Effector CD8-positive, alpha-beta T cell (primary cell): ENCODE measurements at regions not wholly inside any gene's neighbourhood (a gene's known extent, or its start where the extent isn't known, plus 50 kb on each side); places are given as distances from the start of the nearest gene placed in this dataset.
"Not testable (repeated sequence)": the region's sequence is repeated elsewhere in the genome, so short reads cannot be mapped to it uniquely, and the experiment has no call there.

Experiments
- DNase-seq: peaks from one replicate; lab custom pipeline; 2025; lab: John Stamatoyannopoulos, UW

DNA sequence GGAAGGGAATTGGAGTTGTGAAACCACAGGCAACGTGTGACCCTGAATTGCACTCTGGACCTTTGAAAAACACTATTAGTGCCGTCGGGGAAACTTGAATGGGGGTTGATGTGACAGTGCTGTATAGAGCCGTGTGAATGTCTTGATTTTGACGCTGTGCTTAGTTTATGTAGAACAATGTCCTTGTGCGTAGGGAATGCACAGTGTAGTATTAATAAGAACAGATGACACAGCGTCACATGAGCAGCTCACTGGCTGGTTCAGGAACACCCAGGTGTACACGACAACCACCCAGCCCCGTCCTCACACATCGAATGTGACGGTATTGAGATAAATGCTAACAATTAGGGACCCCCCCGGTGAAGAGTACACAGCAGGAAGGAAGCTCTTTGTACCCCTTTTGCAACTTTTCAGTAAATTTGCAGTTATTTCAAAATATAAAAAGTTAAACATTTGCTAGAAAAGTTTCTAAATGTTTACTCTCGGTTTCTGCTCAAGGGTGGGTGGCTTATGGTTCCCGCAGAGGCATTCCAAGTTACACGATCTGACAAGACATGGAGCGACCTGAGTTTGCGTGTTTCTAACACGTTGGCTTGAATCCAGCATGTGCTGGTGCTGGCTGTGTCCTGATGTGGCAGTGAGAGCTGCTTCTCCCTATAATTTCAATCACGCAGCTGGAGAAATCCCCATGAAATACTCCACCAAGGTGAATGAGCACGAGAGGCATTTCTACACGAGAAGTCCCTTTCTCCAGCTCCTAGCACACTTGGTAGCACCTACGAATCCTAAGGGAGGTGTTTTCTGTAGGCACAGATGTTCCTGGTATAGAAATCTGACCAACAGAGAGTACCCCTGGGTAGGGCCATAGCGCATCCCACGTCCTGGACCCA, 208.0 kb upstream of the EXOC2 start:
- DNase-seq = no peak

DNA sequence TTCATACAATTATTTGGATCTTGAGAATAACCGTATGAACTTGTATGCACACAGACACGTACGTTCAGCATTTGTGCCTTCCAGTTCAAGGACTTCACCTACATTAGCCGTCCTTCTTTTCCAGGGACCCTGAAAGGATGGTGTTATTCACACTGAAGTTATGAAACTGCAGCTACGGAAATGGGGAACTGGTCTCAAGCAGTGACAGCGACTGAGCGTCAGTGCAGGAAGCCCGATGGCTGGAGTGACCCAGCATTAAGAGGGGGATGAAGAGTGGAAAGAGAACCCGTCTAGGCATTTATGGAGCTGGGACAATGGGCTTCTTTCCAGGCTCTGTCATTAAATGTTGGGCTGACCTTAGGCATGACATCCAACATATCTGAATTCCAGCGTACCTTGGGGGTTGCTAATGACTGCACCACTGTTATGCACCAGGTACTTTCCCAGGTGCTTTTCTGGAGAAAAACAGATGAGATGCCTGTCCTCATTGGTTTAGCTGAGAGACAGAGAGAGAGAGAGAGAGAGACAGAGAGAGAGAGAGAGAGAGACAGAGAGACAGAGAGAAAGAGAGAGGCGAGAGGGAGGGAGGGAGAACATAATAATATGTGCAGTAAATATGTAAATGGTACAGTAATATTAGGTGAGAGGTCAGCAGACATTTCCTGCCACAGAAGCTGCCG, 204.7 kb upstream of the EXOC2 start:
- DNase-seq = no peak

DNA sequence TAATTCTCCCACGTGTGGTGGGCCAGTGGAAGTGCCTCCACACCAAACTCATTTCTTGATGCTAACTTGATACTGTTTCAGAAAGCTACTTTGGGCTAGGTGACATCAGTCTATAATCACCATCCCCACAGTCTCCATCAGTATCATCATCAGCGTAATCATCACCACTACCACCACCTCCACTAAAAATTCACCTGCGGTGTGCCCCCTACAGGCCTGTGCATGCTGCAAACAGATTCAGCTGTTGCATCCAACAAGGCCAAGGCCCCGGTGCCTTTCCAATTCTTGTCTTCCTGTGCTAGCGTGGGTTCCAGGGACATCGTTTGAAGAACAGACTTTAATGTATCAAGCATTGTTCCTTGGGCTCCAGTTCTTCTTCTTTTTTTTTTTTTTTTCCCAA, 201.3 kb upstream of the EXOC2 start:
- no peak for DNase-seq

DNA sequence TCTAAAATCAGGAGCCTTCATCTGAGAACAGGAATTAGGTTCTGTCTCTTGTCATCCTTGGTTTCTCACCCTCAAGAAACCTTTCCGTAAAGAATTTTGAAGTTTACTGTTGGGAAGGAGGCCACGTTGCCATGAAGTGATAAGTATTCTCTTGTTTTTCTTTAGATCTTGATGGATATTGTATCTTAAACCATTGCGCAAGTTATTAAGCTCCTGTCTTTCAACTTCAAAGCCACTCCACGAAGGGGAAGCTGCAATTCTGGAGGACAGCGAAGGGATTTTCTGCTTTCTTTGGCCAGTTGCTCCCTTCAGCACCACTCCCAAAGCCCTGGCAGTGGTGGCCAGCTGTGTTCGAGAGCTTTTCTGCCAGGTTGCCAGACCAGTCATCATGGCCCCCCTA, 198.1 kb upstream of the EXOC2 start:
- DNase-seq = no peak

DNA sequence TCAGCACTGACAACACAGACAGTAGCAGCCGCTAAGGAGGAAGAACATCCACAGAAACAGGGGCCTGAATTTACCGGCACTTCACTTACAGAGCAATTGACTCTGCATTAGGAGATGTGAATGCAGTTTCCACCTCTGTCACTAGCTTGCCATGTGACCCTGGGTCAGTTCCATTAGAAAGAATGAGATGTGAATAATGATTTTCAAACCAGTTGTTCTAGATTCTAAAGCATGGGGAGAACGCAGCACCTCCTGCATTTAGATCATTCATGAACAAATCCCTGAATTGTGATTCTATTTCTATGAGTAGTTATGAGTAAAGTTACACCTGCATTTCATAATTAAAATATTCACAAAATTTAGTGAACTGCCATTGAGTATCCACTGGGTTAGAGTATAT, 197.3 kb upstream of the EXOC2 start:
- DNase-seq = no peak

DNA sequence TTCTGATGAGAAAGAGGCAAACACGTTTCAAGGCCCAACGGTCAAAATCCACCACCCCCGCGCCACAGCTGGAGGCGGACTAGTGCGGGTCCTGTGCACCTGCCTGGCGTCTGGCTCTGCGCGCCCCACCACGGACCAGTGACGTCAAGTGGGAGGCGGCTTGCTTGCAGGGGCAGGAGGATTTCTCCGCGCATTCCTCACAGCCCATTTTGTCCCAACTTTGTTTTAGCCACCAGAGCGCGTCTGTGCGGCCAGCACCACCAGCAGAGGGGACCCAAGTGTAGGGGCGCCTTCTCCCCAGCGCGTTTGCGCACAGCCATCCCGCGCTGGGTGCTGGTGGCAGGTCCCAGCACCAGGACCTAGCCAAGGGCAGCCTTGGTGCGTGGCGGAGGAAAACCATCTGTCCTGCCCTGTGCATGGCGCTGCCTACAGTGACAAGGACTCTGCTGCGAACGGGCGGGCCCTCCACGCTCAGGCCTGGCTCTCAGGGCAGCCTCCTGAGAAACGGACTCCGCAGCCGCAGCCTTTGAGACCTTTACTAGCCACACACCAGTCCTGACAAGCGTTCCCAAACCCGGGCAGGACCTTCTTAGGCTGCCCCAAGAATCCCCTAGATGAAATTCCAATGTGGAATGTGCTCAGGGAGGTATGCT, 194.8 kb upstream of the EXOC2 start:
- DNase-seq = no peak

DNA sequence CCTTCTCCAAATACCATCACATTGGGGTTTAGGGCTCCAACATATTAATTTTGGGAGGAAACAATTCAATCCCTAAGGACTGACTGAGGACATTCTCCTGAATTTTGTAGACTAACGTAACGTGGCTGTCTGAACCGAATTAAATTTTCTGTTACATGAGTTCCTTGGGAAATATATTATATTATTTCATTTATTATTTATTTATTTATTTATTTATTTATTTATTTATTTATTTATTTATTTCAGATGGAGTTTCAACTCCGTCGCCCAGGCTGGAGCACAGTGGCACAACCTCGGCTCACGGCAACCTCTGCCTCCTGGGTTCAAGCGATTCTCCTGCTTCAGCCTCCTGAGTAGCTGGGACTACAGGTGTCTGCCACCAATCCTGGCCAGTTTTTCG, 193.2 kb upstream of the EXOC2 start:
- DNase-seq = not testable (repeated sequence)

DNA sequence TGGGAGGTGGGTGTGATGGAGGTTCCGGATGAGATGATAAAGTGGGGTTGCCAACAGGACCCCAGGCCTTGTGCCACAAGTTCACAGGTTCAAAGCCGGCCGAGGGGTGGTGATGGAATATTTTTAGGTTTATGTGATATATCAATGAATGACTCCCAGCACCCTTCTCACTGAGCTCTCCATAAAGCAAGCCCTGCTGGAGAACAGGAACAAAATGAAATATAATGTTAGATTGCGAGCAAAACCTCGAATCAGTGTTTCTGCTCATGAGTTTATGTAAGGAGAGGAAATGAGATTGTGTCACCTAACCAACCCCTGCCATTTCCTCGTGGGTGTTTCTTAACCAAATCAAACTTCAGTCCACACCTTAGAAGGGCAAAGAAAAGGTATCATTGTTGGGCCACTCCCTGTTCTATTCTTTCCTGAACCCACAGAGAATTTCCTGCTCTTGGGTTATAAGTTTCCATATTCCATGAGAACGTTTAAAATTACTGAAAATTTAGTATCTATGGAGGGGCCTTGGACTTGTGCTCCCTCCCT, 192.2 kb upstream of the EXOC2 start:
- DNase-seq = no peak

DNA sequence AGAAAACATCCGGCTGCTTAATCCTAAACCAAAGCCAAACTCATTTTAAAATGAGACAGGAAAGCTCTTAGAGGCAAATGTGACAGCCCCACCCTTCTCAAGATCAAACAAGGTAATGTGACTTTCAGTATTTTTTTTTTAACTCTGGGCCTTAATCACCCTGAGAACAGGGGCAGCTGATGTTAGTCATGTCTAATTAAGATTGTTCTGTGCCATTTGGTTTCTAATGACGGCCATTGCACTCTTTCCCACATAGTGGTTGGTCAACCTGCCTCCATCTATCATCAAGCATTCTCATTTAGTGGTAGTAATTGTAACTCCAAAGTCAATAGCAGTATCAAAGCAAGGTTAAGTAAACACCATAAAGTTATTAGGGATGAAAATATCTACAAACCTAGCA, 191.6 kb upstream of the EXOC2 start:
- DNase-seq = no peak

DNA sequence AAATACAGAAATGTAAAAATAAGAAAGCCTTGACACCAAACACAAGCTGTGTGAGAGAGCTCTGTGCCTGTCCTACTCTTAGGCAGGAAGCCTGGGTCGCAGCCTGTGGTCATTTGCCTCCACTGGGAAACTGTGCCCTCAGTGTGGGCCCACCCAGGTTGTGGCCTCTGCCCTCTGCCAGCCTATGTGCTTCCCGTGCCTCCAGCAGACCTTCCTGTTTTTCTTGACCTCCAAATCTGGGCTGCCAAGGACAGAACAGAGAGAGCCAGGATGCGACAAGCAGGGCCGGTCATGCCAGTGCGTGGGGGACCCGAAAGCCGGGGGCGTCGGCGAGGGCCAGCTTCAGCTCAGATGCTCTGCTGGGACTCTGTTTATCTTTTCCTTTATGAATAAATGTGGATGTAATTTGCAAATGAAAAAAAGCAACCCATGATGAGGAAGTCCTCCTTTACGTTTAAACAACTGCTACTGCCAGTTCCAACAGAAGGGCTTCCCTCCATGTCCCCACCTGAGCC, 189.2 kb upstream of the EXOC2 start:
- no peak for DNase-seq

DNA sequence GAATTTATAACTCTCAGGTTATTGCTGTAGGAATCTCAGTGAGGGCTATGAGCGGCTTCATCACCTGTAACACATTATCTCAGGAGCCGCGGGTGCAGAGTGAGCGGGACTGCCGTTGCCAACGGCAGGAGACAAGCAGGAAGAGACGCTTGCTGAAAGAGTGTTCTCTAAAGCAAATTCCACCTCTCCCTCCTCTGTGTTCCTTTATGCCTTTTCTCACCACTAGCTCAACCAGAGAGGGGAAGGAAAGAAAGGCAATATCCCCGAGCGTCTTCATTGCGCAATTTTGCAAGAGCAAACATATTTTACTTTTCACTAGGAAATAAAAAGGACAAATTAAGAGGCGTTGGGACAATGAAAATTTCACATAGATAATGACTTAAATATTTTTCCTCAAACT, 185.2 kb upstream of the EXOC2 start:
- no peak for DNase-seq

DNA sequence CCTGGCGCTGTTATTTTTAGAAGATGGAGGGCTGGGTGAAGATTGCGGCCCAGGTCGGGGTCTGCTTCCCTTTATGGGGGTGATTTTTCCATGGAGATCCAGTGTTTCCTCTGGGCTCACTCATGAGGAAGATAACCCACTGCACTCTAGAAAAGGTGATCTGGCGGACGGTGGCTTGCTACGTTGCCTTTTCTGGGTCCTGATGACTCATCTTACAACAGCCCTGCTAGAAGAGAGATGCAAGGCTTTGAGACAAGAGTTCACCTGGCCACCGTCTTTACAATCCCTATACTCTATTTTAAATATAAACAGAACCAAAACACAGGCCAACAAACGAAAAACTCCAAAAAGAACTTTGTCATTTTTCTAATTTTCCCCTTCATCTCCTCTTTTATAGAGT, 182.1 kb upstream of the EXOC2 start:
- DNase-seq = no peak

DNA sequence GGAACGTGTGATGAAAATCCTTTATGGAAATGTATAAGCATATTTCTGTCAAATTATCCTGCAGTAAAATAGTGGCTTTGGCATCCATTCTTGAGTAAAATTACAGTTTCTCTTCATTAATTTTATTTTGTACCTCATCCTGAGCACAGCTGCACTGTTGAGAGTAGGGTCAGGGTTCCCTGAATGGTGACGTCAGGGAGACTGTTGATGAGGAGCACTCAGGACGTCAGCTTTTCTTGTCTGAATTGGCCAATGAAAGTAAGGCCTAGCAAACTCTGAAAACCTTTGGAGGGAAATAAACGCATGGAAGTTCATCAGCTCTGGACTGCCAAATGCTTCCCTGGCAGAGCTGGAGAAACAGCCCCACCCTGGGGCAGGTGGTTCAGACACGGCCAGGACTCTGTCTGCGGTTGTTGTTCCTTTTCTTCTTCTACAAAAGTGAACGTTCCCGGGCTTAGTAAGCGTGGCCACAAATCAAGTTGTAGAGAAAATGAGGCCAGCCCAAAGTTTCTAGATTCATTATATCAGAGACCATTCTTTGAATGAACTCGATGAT, 179.7 kb upstream of the EXOC2 start:
- DNase-seq = no peak

DNA sequence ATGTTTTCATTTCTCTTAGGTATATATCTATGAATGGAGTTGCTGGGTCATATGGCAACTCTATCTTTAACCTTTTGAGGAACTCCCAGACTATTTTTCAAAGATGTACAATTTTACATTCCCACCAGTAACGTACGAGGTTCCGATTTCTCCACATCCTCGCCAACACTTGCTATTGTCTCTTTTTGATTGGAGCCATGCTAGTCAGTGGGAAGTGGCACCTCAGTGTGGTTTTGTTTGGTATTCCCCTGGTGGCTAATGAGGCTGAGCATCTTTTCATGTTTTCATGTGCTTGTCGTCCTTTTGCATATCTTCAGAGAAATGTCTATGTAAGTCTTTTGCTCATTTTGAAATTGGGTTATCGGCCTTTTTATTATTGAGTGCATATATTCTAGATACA, 178.6 kb upstream of the EXOC2 start:
- DNase-seq = no peak

DNA sequence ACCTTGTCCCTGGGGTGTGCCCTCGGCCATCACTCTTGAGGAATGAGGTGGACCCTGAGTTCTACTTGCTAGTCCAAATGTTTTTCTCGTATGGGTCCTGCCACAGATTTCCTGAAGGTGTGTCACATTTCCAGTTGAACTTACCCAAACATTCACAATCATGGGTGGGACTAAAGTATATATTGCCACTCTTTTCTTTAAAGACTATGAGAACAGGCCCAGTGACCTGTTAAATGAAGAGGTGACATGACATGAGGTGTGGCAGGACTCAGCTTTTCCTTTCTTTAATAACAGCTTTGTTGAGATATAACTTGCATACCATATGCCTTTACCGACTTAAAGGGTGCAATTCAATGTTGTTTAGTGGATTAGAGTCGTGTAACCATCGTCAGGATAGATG, 177.2 kb upstream of the EXOC2 start:
- DNase-seq = no peak

DNA sequence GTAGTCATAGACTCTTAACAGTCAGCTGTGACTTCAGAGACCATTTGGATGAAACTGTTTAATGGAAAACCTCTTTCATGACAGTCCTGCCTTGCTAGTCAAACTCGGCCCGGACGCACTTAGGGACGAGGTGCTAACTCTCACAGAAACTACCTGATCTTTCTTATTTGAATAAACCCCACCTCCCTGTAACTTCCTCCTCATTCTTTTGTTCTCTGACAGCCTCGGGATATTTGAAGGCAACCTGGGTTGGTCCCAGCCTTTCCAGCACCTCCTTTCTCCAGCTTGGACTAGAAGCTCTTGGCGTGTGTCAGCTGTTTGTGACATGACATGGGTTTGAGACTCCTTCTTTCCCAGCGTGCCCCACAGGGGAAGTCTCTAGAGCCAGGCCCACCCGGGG, 175.3 kb upstream of the EXOC2 start:
- no peak for DNase-seq

DNA sequence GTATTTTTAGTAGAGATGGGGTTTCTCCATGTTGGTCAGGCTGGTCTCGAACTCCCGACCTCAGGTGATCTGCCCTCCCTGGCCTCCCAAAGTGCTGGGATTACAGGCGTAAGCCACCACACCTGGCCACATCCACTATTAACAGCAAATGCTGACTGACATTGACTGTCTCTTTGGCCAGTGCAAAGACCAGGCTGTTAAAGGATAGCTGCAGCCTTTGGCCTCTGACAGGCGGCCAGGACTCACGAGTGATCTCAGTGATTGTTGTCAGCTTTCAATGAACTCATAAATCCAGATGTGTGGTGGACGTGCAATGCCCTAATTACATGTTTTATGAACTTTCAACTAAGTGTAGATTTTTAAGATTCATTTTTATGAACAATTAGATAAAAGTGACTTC, 174.4 kb upstream of the EXOC2 start:
- no peak for DNase-seq

DNA sequence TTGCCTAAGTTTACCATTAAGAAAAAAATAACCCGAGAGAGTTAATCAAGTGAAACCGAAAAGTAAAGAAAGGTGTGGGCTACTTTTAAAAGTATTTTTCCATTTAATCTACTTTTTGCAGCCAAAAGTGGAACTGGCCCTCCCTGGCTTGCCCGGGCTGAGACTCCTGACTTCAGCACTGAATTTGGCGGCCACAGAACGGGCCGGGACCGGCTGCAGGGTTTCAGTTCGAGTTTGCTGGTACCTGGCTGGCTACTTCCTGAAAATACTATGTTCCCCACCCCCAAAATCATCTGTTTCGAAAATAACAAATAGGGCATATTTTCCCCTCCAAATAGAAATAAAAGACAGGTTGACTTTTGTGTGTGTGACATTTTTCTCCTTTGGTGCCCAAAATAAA, 173.4 kb upstream of the EXOC2 start:
- DNase-seq = no peak

DNA sequence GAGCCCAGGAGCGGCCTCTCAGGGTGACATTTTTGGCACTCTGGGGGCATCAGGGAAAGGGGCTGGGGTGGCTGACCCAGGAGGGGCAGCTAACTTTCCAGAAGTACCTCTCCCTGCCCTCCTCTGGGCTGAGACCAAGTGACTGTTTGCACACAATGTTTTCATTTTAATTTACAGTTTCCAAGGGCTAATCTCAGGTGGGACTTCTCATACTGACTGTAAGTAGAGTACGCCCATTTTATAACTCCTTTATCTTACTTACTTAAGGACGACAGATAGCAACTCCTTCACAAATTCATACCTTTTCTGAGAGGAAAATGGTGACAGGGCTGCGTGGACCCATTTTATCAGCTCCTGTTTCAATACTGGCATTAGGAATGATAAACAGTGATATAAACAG, 172.9 kb upstream of the EXOC2 start:
- DNase-seq = no peak

DNA sequence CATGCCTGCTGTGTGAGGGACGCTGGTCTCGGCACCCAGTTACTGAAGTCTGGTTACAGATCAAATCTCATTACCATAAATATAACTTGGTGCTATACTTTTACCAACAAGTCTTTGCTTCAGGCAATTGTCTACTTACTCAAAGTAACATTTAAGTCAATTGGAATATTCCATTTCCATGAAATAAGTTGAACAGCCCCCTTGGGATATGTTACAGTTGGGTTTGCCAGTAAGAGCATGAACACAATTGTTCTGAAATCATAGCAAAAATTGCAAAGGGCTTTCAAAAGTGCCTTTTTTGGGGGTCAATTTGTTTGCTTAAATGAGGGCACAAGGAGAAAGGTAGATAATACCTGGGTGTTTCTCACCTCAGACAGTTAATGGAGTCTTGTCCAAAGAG, 170.9 kb upstream of the EXOC2 start:
- no peak for DNase-seq

DNA sequence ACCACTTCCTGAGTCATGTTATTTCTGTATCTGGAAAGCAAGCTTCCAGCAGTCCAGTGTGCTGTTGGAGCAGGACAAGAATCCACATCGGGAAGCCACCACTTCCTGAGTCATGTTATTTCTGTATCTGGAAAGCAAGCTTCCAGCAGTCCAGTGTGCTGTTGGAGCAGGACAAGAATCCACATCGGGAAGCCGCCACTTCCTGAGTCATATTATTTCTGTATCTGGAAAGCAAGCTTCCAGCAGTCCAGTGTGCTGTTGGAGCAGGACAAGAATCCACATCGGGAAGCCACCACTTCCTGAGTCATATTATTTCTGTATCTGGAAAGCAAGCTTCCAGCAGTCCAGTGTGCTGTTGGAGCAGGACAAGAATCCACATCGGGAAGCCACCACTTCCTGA, 170.2 kb upstream of the EXOC2 start:
- DNase-seq = not testable (repeated sequence)

DNA sequence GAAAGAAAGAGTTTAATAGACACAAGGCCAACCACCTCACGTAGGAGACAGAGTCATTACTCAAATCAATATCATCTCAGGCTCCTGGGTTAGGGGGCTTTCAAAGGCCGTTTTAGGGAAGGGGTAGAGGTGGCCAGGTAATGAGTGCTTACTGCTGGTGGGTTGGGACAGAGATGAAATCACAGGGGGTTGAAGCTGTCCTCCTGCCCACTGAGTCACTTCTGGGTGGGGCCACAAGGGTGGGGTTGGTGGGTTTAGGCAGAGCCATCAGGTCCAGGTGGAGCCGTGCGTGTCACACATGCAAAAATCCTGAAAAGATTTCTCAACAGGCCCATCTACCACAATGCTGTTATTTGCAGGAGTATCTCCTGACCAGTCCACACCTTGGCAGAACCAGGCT, 167.0 kb upstream of the EXOC2 start:
- no peak for DNase-seq
